Epidermal melanocyte (primary cell): ENCODE measurements at regions not wholly inside any gene's neighbourhood (a gene's known extent, or its start where the extent isn't known, plus 50 kb on each side); places are given as distances from the start of the nearest gene placed in this dataset.
"Not testable (repeated sequence)": the region's sequence is repeated elsewhere in the genome, so short reads cannot be mapped to it uniquely, and the experiment has no call there.

Experiments used
- DNase-seq: peaks from one replicate; pipeline ENCODE4 v3.0.0; 2011; ENCODE audit warnings: low spot score; ENCODE audit not compliant: insufficient read length

GRCh38 chr1:185681034-185681633, 53.1 kb upstream of the HMCN1 start:
- DNase-seq = no peak

- DNase-seq = no peak
Observed at GRCh38 chr1:185680453-185680852, 53.7 kb upstream of the HMCN1 start.

- no peak for DNase-seq
Observed at GRCh38 chr1:185679220-185679619, 55.0 kb upstream of the HMCN1 start.

- DNase-seq = no peak
Observed at GRCh38 chr1:185676969-185677368, 57.2 kb upstream of the HMCN1 start.

- no peak for DNase-seq
Observed at GRCh38 chr1:185674201-185674600, 60.0 kb upstream of the HMCN1 start.

GRCh38 chr1:185672719-185673360, 61.4 kb upstream of the HMCN1 start:
- no peak for DNase-seq

GRCh38 chr1:185670187-185670627, 64.0 kb upstream of the HMCN1 start:
- no peak for DNase-seq

GRCh38 chr1:185668013-185668412, 66.2 kb upstream of the HMCN1 start:
- no peak for DNase-seq

- DNase-seq = no peak
Observed at GRCh38 chr1:185666582-185666981, 67.6 kb upstream of the HMCN1 start.

- no peak for DNase-seq
Observed at GRCh38 chr1:185663771-185664296, 70.4 kb upstream of the HMCN1 start.

- DNase-seq = no peak
Observed at GRCh38 chr1:185663332-185663731, 70.9 kb upstream of the HMCN1 start.

- no peak for DNase-seq
Observed at GRCh38 chr1:185661971-185662370, 72.2 kb upstream of the HMCN1 start.

- DNase-seq = no peak
Observed at GRCh38 chr1:185656663-185657062, 77.5 kb upstream of the HMCN1 start.

- DNase-seq = no peak
Observed at GRCh38 chr1:185654952-185655314, 79.3 kb upstream of the HMCN1 start.

- DNase-seq = no peak
Observed at GRCh38 chr1:185654199-185654951, 79.8 kb upstream of the HMCN1 start.

GRCh38 chr1:185653615-185654014, 80.6 kb upstream of the HMCN1 start:
- DNase-seq = no peak

- DNase-seq = no peak
Observed at GRCh38 chr1:185652348-185652747, 81.8 kb upstream of the HMCN1 start.

- DNase-seq = no peak
Observed at GRCh38 chr1:185650602-185651230, 83.5 kb upstream of the HMCN1 start.

GRCh38 chr1:185648858-185649589, 85.2 kb upstream of the HMCN1 start:
- no peak for DNase-seq

GRCh38 chr1:185647597-185648267, 86.5 kb upstream of the HMCN1 start:
- DNase-seq = not testable (repeated sequence)
